ENCODE measurements at regions not wholly inside any gene's neighbourhood (a gene's known extent, or its start where the extent isn't known, plus 50 kb on each side); places are given as distances from the start of the nearest gene placed in this dataset.

DNA sequence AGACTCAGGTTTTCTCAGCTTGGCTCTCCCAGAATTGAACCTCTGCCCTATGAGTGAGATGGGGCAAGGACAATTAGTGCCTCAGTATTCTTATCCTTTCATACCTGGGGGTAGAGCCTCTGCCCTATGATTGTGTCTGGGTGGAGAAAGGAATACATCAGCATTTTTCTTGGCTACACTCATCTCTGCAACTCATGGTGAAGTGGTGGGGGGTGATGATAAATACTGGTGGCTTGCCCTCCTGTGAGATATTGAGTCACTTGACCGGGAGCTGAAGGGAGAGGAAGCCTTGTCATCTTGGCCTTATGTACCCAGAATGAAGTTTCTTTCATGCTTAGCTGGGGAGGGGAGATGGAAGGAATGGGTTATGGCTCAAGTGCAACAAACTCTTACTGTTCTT lies 71.3 kb upstream of the ENOX2 start:
- DNase-seq (ENCODE audit: low spot score) = peak; percentile 6

GRCh38 chrX:130975947-130976346 lies 72.9 kb upstream of the ENOX2 start:
- peak; percentile 39 for DNase-seq (ENCODE audit: low spot score)

GRCh38 chrX:130981836-130982235 lies 76.3 kb upstream of the ARHGAP36 start:
- no peak for DNase-seq (ENCODE audit: low spot score)

- DNase-seq (ENCODE audit: low spot score) = no peak
These were observed 73.4 kb upstream of the ARHGAP36 start for GRCh38 chrX:130984782-130985181.

- no peak for DNase-seq (ENCODE audit: low spot score)
These were observed 70.9 kb upstream of the ARHGAP36 start for GRCh38 chrX:130987241-130987640.

GRCh38 chrX:130990723-130991122 lies 67.4 kb upstream of the ARHGAP36 start:
- no peak for DNase-seq (ENCODE audit: low spot score)

DNA sequence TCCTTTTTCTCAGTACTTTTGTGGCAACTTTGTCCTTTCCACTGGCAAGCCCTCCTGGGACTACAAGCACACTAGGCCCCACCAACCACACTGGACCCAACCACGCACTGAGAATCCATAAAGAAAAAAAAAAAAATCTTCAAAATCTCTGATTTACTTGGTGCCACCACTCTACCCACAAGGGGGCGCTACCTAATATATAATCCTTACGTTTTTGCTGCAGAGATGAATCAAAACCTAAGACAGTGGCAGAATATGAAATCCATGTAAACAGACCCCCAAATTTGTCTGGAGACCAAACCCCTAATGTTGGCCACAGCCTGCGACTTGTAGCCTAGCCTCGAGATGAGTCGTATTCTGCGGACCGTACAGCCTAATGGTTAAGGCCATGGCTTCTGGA lies 63.5 kb upstream of the ARHGAP36 start:
- DNase-seq (ENCODE audit: low spot score) = peak; percentile 12

DNA sequence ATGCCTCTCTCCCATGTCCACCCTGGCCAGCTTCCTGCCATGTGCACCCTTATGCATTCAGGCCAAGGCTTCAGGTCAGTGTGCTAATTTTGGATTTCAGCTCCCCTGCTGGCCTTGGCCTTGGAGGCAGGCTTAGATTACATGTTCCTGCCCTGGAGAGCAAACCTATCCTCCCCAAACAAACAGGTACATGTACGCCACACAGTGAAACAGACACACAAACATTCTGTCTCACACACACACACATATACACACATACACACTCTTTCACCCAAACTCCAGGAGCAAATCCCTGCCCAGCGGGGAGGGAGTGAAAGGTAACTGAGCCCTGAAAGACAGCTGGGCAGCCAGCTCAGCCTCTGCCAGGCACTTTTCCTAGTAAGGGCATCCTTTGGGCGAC lies 62.7 kb upstream of the ARHGAP36 start:
- no peak for DNase-seq (ENCODE audit: low spot score)

- no peak for DNase-seq (ENCODE audit: low spot score)
These were observed 60.8 kb upstream of the ARHGAP36 start for GRCh38 chrX:130997314-130997713.

GRCh38 chrX:130999360-130999759 lies 58.8 kb upstream of the ARHGAP36 start:
- no peak for DNase-seq (ENCODE audit: low spot score)
